A673 (cell line): ENCODE measurements at regions not wholly inside any gene's neighbourhood (a gene's known extent, or its start where the extent isn't known, plus 50 kb on each side); places are given as distances from the start of the nearest gene placed in this dataset.

ENCODE experiments used
- EZH2 ChIP-seq: fragments of 200-600 bp; sonication (generic); IDR thresholded peaks from 2 replicates; pipeline ENCODE4 v1.6.1; 2017; ENCODE audit warnings: borderline replicate concordance, low read depth, mild to moderate bottlenecking, mixed read lengths, antibody characterized with exemption, low read length; ENCODE audit not compliant: poor library complexity, severe bottlenecking
- TF ChIP-seq, protein P1 (sequence below): fragments of 300-800, 200-600 bp; sonication (generic); conservative IDR thresholded peaks from 2 replicates; pipeline ENCODE4 v1.5.1; 2017; ENCODE audit warnings: low read depth, mild to moderate bottlenecking, antibody characterized with exemption, low read length, moderate library complexity, mixed read lengths

DNA sequence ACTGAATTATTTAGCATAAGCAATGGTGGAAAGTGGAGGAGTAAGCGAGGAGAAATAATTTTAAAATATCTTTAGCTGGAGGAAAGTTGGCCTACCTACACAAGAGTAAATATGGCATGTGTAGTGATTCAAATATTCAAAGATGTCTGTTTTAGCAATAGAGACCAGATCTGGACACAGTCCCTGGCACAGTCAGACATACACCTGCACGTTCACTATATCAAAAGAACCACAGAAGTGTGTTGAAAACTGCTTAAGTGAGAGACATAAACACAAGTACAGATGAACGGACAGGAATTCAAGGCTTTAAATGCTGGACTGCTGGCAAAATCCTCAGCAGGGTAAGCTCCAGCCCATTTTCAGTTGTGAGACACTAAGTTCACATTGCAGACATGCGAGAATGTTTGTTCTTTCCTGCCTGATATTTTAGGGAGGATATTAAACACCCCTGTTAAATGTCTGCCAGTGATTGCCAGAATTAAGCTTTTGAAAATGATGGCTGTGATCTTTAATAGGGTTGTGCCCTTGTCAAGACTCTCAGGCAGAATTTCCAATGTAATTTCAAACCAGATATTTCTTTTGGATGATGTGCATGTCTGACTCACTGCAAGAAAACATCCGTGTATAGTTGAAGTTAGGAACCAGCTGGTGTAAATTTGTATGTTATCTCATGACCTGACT lies 810.6 kb downstream of the TLE4 start:
- TF ChIP-seq, protein P1, sequence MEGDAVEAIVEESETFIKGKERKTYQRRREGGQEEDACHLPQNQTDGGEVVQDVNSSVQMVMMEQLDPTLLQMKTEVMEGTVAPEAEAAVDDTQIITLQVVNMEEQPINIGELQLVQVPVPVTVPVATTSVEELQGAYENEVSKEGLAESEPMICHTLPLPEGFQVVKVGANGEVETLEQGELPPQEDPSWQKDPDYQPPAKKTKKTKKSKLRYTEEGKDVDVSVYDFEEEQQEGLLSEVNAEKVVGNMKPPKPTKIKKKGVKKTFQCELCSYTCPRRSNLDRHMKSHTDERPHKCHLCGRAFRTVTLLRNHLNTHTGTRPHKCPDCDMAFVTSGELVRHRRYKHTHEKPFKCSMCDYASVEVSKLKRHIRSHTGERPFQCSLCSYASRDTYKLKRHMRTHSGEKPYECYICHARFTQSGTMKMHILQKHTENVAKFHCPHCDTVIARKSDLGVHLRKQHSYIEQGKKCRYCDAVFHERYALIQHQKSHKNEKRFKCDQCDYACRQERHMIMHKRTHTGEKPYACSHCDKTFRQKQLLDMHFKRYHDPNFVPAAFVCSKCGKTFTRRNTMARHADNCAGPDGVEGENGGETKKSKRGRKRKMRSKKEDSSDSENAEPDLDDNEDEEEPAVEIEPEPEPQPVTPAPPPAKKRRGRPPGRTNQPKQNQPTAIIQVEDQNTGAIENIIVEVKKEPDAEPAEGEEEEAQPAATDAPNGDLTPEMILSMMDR: no peak
- TF ChIP-seq EZH2: no peak
